Aorta (tissue), 5 donors: ENCODE measurements at regions not wholly inside any gene's neighbourhood (a gene's known extent, or its start where the extent isn't known, plus 50 kb on each side); places are given as distances from the start of the nearest gene placed in this dataset.

Source experiments
- ATAC-seq: fragments of 200-7000 bp; cut with Tn5 transposase; one replicate; pipeline ENCODE4 v1.9.1; 2022; ENCODE audit warnings: moderate library complexity; ENCODE audit not compliant: low FRiP score
- DNase-seq, 2 donors: peaks; one replicate each; pipeline ENCODE4 v3.0.0-alpha.2; 2020
- H3K27ac ChIP-seq, 2 donors: one replicate each; pipeline ENCODE4 v1.5.1; 2013; ENCODE audit warnings: low read length in 2 of 2, mild to moderate bottlenecking in 2 of 2, moderate library complexity in 2 of 2, control low read depth in 1 of 2, inconsistent platforms in 1 of 2, low read depth in 1 of 2
- H3K27me3 ChIP-seq, 2 donors: one replicate each; pipeline ENCODE4 v1.6.1; 2013; ENCODE audit warnings: control low read depth in 1 of 2, low read length in 1 of 2, mild to moderate bottlenecking in 1 of 2, moderate library complexity in 1 of 2; ENCODE audit not compliant: insufficient read depth in 2 of 2, control insufficient read depth in 1 of 2
- H3K36me3 ChIP-seq, 2 donors: one replicate each; pipeline ENCODE4 v1.6.1; 2013; ENCODE audit warnings: control low read depth in 1 of 2, low read length in 1 of 2, mild to moderate bottlenecking in 1 of 2; ENCODE audit not compliant: insufficient read depth in 2 of 2, control insufficient read depth in 1 of 2
- H3K4me1 ChIP-seq, 2 donors: one replicate each; pipeline ENCODE4 v1.6.1; 2013; ENCODE audit warnings: low read length in 2 of 2, control low read depth in 1 of 2, mild to moderate bottlenecking in 1 of 2, moderate library complexity in 1 of 2; ENCODE audit not compliant: insufficient read depth in 2 of 2, control insufficient read depth in 1 of 2
- H3K4me3 ChIP-seq, 2 donors: one replicate each; pipeline ENCODE4 v1.5.1; 2013; ENCODE audit warnings: low read length in 2 of 2, control low read depth in 1 of 2, mild to moderate bottlenecking in 1 of 2
- H3K9me3 ChIP-seq: one replicate; pipeline ENCODE4 v1.6.1; 2013; ENCODE audit warnings: mild to moderate bottlenecking, low read length; ENCODE audit not compliant: control insufficient read depth
- WGBS, 2 donors: extraction: QIAGEN DNeasy Blood & Tissue Kit; methylation state at CpG; one replicate each; pipeline ENCODE4 v1.1.7; 2013; 5-methylcytosine and 5-hydroxymethylcytosine counted together
- intact Hi-C, 2 donors: fragments of 100-400 bp; cut with DNase I; formaldehyde crosslinking; loops; one replicate each; pipeline versions ENCODE4 v1.14.2 to v1.15.0; 2022
- donor health status: healthy with polysubstance abuse.
- donor health status: Bipolar disorder and iron deficiency.
- donor health status: DM: no; HTN: no; CAD: no.
- donor health status: DM: no; HTN: no; CAD: no.
- donor health status: DM: yes; HTN: yes; CAD: no.

GRCh38 chr6:18579166-18579565 is 192.0 kb downstream of the RNF144B start:
- intact Hi-C loops = no loop called here
- no peaks in the 10 kb centered on the region for H3K9me3 ChIP-seq
- ATAC-seq = no peak
- H3K36me3 ChIP-seq = no peaks in the 10 kb centered on the region
- no peaks in the 10 kb centered on the region for H3K27me3 ChIP-seq
- no peaks in the 10 kb centered on the region for H3K4me1 ChIP-seq
- H3K4me3 ChIP-seq = no peak overlapping the region
- WGBS, 2 donors = 82 to 83% methylated on average over 2 of the region's 2 CpGs
- no peak for DNase-seq
- no peak overlapping the region for H3K27ac ChIP-seq

GRCh38 chr6:18579869-18580268 is 192.7 kb downstream of the RNF144B start:
- no peaks in the 10 kb centered on the region for H3K4me1 ChIP-seq
- ATAC-seq (no peak), DNase-seq (no peak)
- H3K27ac ChIP-seq = no peak overlapping the region
- 82 to 100% methylated on average over 1 of the region's 1 CpG for WGBS, 2 donors
- H3K9me3 ChIP-seq = no peaks in the 10 kb centered on the region
- intact Hi-C loops = no loop called here
- no peaks in the 10 kb centered on the region for H3K27me3 ChIP-seq
- H3K36me3 ChIP-seq = no peaks in the 10 kb centered on the region
- no peak overlapping the region for H3K4me3 ChIP-seq

GRCh38 chr6:18584372-18584771 is 197.2 kb downstream of the RNF144B start:
- 87 to 89% methylated on average over 4 of the region's 4 CpGs for WGBS, 2 donors
- Histone ChIP-seq H3K9me3 (no peaks in the 10 kb centered on the region), H3K27me3 (no peaks in the 10 kb centered on the region), H3K4me1 (no peaks in the 10 kb centered on the region), H3K4me3 (no peak overlapping the region), H3K36me3 (no peaks in the 10 kb centered on the region), H3K27ac (no peak overlapping the region)
- ATAC-seq (no peak), DNase-seq (no peak)
- intact Hi-C loops = no loop called here

GRCh38 chr6:18585032-18585573 is 198.0 kb downstream of the RNF144B start:
- H3K27me3 ChIP-seq = no peaks in the 10 kb centered on the region
- H3K9me3 ChIP-seq = no peaks in the 10 kb centered on the region
- H3K4me3 ChIP-seq = no peak overlapping the region
- no peaks in the 10 kb centered on the region for H3K4me1 ChIP-seq
- intact Hi-C loops = no loop called here
- no peak for ATAC-seq
- 35% methylated on average over 4 of the region's 4 CpGs for WGBS, 2 donors
- H3K36me3 ChIP-seq = no peaks in the 10 kb centered on the region
- no peak overlapping the region for H3K27ac ChIP-seq
- peak in 1 of 2 donors; percentile 46 for DNase-seq

GRCh38 chr6:18586133-18586532 is 199.0 kb downstream of the RNF144B start:
- DNase-seq (no peak), ATAC-seq (no peak)
- H3K9me3 ChIP-seq = no peaks in the 10 kb centered on the region
- intact Hi-C loops = no loop called here
- H3K36me3 ChIP-seq = no peaks in the 10 kb centered on the region
- no peak overlapping the region for H3K27ac ChIP-seq
- no peaks in the 10 kb centered on the region for H3K27me3 ChIP-seq
- no peak overlapping the region for H3K4me3 ChIP-seq
- H3K4me1 ChIP-seq = no peaks in the 10 kb centered on the region
- 95 to 96% methylated on average over 8 of the region's 8 CpGs for WGBS, 2 donors

GRCh38 chr6:18595774-18596530 is 208.8 kb downstream of the RNF144B start:
- WGBS, 2 donors = 3% methylated on average over 11 of the region's 11 CpGs
- no peaks in the 10 kb centered on the region for H3K9me3 ChIP-seq
- H3K27ac ChIP-seq = peak overlapping the region in 1 of 2 donors; percentile 76
- intact Hi-C loops = loop anchor here (2.0 to 5.0 kb wide), 2 partner anchors 1461 kb away; no protein-coding TSS in a partner anchor
- DNase-seq (no peak), ATAC-seq (peak; percentile 91)
- H3K36me3 ChIP-seq = no peaks in the 10 kb centered on the region
- H3K27me3 ChIP-seq = no peaks in the 10 kb centered on the region
- H3K4me3 ChIP-seq = peak overlapping the region in 1 of 2 donors; percentile 11
- H3K4me1 ChIP-seq = no peaks in the 10 kb centered on the region

- no peak for ATAC-seq
- Histone ChIP-seq H3K4me3 (no peak overlapping the region), H3K9me3 (no peaks in the 10 kb centered on the region), H3K27me3 (no peaks in the 10 kb centered on the region), H3K27ac (no peak overlapping the region), H3K36me3 (no peaks in the 10 kb centered on the region), H3K4me1 (no peaks in the 10 kb centered on the region)
- intact Hi-C loops = loop anchor here (2.0 to 5.0 kb wide), 2 partner anchors 1460 to 1461 kb away; no protein-coding TSS in a partner anchor
- no peak for DNase-seq
These were observed 209.3 kb downstream of the RNF144B start for GRCh38 chr6:18596531-18596835.

GRCh38 chr6:18598551-18599264 is 211.6 kb downstream of the RNF144B start:
- H3K27me3 ChIP-seq = no peaks in the 10 kb centered on the region
- no peak overlapping the region for H3K27ac ChIP-seq
- no peak overlapping the region for H3K4me3 ChIP-seq
- no peaks in the 10 kb centered on the region for H3K4me1 ChIP-seq
- WGBS, 2 donors = 51 to 52% methylated on average over 4 of the region's 4 CpGs
- ATAC-seq = no peak
- no peaks in the 10 kb centered on the region for H3K36me3 ChIP-seq
- DNase-seq = no peak
- intact Hi-C loops = loop anchor here in 1 of 2 donors (5.0 kb wide), 1 partner anchor 1459 kb away; no protein-coding TSS in a partner anchor
- H3K9me3 ChIP-seq = peaks cover 1% of the 10 kb centered on the region

GRCh38 chr6:18600255-18600654 is 213.1 kb downstream of the RNF144B start:
- Histone ChIP-seq H3K27me3 (no peaks in the 10 kb centered on the region), H3K27ac (no peak overlapping the region), H3K36me3 (no peaks in the 10 kb centered on the region), H3K9me3 (peaks cover 1% of the 10 kb centered on the region), H3K4me3 (no peak overlapping the region), H3K4me1 (no peaks in the 10 kb centered on the region)
- no peak for DNase-seq
- no peak for ATAC-seq
- 71% methylated on average over 2 of the region's 2 CpGs for WGBS, 2 donors
- intact Hi-C loops = no loop called here
